Gastroesophageal sphincter (tissue), 3 donors: ENCODE measurements at regions not wholly inside any gene's neighbourhood (a gene's known extent, or its start where the extent isn't known, plus 50 kb on each side); places are given as distances from the start of the nearest gene placed in this dataset.

Experiments used
- POLR2A ChIP-seq, 2 donors: fragments of 450-650 bp; IDR thresholded peaks; one replicate each; pipeline ENCODE4 v1.6.1; 2017; ENCODE audit warnings: antibody characterized with exemption in 2 of 2, mild to moderate bottlenecking in 2 of 2, moderate library complexity in 1 of 2
- POLR2AphosphoS5 ChIP-seq: sonication (generic); formaldehyde crosslinking; IDR thresholded peaks from one replicate; pipeline ENCODE4 v1.6.1; 2017; ENCODE audit warnings: antibody characterized with exemption
- TF ChIP-seq, protein P1 (sequence below), 4 experiments: fragments of 200-600 bp in 2 of 4; fragments of 450-650 bp in 2 of 4; sonication (generic) in 1 of 4; IDR thresholded peaks; one replicate each; pipeline ENCODE4 v1.5.1; 2017 to 2019; ENCODE audit warnings: antibody characterized with exemption in 4 of 4, mild to moderate bottlenecking in 2 of 4, moderate library complexity in 2 of 4

DNA sequence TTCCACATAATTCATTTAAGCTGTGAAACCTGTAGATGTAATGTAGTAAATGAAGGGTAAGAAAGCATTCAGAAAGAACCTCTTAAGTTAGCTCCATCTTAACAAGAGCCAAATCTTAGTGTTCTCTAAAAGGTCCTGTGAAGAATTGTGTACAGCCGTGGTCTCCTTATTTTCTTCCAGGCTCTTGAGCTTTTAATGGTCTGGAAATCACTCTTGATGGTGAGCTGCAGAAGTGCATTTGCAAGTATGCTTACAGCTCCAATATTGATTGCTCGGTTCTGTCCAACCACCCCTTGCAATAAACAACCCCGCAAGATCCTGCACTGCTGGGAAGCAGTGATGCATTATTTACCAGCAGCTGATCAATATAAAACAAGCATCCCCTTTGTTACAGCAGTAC, 690.8 kb upstream of the FZD8 start:
- TF ChIP-seq, protein P1, sequence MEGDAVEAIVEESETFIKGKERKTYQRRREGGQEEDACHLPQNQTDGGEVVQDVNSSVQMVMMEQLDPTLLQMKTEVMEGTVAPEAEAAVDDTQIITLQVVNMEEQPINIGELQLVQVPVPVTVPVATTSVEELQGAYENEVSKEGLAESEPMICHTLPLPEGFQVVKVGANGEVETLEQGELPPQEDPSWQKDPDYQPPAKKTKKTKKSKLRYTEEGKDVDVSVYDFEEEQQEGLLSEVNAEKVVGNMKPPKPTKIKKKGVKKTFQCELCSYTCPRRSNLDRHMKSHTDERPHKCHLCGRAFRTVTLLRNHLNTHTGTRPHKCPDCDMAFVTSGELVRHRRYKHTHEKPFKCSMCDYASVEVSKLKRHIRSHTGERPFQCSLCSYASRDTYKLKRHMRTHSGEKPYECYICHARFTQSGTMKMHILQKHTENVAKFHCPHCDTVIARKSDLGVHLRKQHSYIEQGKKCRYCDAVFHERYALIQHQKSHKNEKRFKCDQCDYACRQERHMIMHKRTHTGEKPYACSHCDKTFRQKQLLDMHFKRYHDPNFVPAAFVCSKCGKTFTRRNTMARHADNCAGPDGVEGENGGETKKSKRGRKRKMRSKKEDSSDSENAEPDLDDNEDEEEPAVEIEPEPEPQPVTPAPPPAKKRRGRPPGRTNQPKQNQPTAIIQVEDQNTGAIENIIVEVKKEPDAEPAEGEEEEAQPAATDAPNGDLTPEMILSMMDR (IDR thresholded peaks at IDR 0.05) = no peak
- no peak for TF ChIP-seq POLR2A (IDR thresholded peaks at IDR 0.05)
- no peak for TF ChIP-seq POLR2AphosphoS5
